ENCODE measurements at regions not wholly inside any gene's neighbourhood (a gene's known extent, or its start where the extent isn't known, plus 50 kb on each side); places are given as distances from the start of the nearest gene placed in this dataset.

GRCh38 chr4:14392378-14392777 is 609.9 kb upstream of the CPEB2 start:
- Histone ChIP-seq H3K27ac (no peak overlapping the region), H3K4me3 (no peak overlapping the region)
- TF ChIP-seq CTCF (IDR thresholded peaks at IDR 0.05): no peak
- no peak for DNase-seq (ENCODE audit: low spot score)

- no peak overlapping the region for H3K27ac ChIP-seq
- no peak for TF ChIP-seq CTCF (IDR thresholded peaks at IDR 0.05)
- H3K4me3 ChIP-seq: no peak overlapping the region
- DNase-seq (ENCODE audit: low spot score): no peak
Measured at GRCh38 chr4:14396183-14396582, 606.1 kb upstream of the CPEB2 start.

GRCh38 chr4:14399848-14400247 is 602.4 kb upstream of the CPEB2 start:
- DNase-seq (ENCODE audit: low spot score): no peak
- no peak for TF ChIP-seq CTCF (IDR thresholded peaks at IDR 0.05)
- Histone ChIP-seq H3K27ac (no peak overlapping the region), H3K4me3 (no peak overlapping the region)

- Histone ChIP-seq H3K27ac (no peak overlapping the region), H3K4me3 (no peak overlapping the region)
- no peak for DNase-seq (ENCODE audit: low spot score)
- TF ChIP-seq CTCF (IDR thresholded peaks at IDR 0.05): no peak
Measured at GRCh38 chr4:14400307-14400706, 602.0 kb upstream of the CPEB2 start.

GRCh38 chr4:14403132-14403531 is 599.1 kb upstream of the CPEB2 start:
- no peak for DNase-seq (ENCODE audit: low spot score)
- Histone ChIP-seq H3K4me3 (no peak overlapping the region), H3K27ac (no peak overlapping the region)
- TF ChIP-seq CTCF (IDR thresholded peaks at IDR 0.05): no peak

GRCh38 chr4:14404730-14405129 is 597.6 kb upstream of the CPEB2 start:
- H3K4me3 ChIP-seq: no peak overlapping the region
- DNase-seq (ENCODE audit: low spot score): no peak
- H3K27ac ChIP-seq: no peak overlapping the region
- no peak for TF ChIP-seq CTCF (IDR thresholded peaks at IDR 0.05)

GRCh38 chr4:14410516-14410915 is 591.8 kb upstream of the CPEB2 start:
- Histone ChIP-seq H3K4me3 (no peak overlapping the region), H3K27ac (no peak overlapping the region)
- TF ChIP-seq CTCF (IDR thresholded peaks at IDR 0.05): no peak
- DNase-seq (ENCODE audit: low spot score): no peak

All from coronary artery (tissue), 2 donors.